Osteocyte (in vitro differentiated cells): ENCODE measurements at regions not wholly inside any gene's neighbourhood (a gene's known extent, or its start where the extent isn't known, plus 50 kb on each side); places are given as distances from the start of the nearest gene placed in this dataset.

Source experiments
- DNase-seq: peaks from one replicate; pipeline ENCODE4 v3.0.0; 2021; ENCODE audit warnings: mixed read lengths; ENCODE audit not compliant: unreplicated experiment; ENCODE audit errors: extremely low spot score
- H3K27ac Mint-ChIP-seq: one replicate; pipeline ENCODE4 v1.8.0; 2021; ENCODE audit warnings: mild to moderate bottlenecking, mixed read lengths; ENCODE audit not compliant: unreplicated experiment
- H3K27me3 Mint-ChIP-seq: one replicate; pipeline ENCODE4 v1.8.0; 2021; ENCODE audit warnings: mixed read lengths; ENCODE audit not compliant: unreplicated experiment
- H3K36me3 Mint-ChIP-seq: one replicate; pipeline ENCODE4 v1.8.0; 2021; ENCODE audit warnings: mixed read lengths; ENCODE audit not compliant: unreplicated experiment
- H3K4me1 Mint-ChIP-seq: one replicate; pipeline ENCODE4 v1.8.0; 2021; ENCODE audit warnings: mixed read lengths; ENCODE audit not compliant: unreplicated experiment
- H3K4me3 Mint-ChIP-seq: one replicate; pipeline ENCODE4 v1.8.0; 2021; ENCODE audit warnings: mild to moderate bottlenecking, moderate library complexity, mixed read lengths; ENCODE audit not compliant: unreplicated experiment
- H3K9me3 Mint-ChIP-seq: one replicate; pipeline ENCODE4 v1.8.0; 2021; ENCODE audit warnings: mixed read lengths; ENCODE audit not compliant: unreplicated experiment
- TF ChIP-seq, protein P1 (sequence below): fragments of 200-600 bp; sonication (generic); IDR thresholded peaks from 2 replicates; pipeline ENCODE4 v1.5.0; 2021; ENCODE audit warnings: antibody characterized with exemption, mild to moderate bottlenecking, moderate library complexity

- peaks cover 18% of the 10 kb centered on the region for H3K4me1 Mint-ChIP-seq
- no peak overlapping the region for H3K4me3 Mint-ChIP-seq
- DNase-seq = no peak
- TF ChIP-seq, protein P1, sequence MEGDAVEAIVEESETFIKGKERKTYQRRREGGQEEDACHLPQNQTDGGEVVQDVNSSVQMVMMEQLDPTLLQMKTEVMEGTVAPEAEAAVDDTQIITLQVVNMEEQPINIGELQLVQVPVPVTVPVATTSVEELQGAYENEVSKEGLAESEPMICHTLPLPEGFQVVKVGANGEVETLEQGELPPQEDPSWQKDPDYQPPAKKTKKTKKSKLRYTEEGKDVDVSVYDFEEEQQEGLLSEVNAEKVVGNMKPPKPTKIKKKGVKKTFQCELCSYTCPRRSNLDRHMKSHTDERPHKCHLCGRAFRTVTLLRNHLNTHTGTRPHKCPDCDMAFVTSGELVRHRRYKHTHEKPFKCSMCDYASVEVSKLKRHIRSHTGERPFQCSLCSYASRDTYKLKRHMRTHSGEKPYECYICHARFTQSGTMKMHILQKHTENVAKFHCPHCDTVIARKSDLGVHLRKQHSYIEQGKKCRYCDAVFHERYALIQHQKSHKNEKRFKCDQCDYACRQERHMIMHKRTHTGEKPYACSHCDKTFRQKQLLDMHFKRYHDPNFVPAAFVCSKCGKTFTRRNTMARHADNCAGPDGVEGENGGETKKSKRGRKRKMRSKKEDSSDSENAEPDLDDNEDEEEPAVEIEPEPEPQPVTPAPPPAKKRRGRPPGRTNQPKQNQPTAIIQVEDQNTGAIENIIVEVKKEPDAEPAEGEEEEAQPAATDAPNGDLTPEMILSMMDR = no peak
- peaks cover 16% of the 10 kb centered on the region for H3K27me3 Mint-ChIP-seq
- peaks cover 4% of the 10 kb centered on the region for H3K9me3 Mint-ChIP-seq
- H3K36me3 Mint-ChIP-seq = no peaks in the 10 kb centered on the region
- no peak overlapping the region for H3K27ac Mint-ChIP-seq
Measured at GRCh38 chr12:45590646-45591045, 138.9 kb upstream of the ARID2 start.

DNA sequence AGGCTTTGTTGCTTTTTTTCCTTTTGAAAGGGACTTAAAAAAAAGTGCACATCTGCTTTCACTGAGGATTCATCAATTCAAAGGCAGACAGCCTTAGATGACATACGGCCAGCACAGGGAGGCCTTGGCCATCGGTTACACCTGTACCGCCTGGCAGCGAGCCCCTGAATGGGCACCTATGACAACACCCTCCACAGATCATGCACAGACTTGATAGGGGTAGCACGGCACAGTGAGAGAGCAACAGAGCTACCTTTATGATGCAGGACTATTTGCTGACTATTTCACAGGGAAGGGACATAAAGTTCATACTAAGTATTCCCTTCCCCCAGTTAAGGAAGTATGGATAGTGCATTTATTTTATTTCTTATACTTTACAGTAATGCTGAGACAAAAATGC lies 137.9 kb upstream of the ARID2 start:
- H3K36me3 Mint-ChIP-seq = no peaks in the 10 kb centered on the region
- no peak overlapping the region for H3K4me3 Mint-ChIP-seq
- no peak overlapping the region for H3K27ac Mint-ChIP-seq
- TF ChIP-seq, protein P1 = no peak
- peaks cover 4% of the 10 kb centered on the region for H3K9me3 Mint-ChIP-seq
- H3K4me1 Mint-ChIP-seq = peaks cover 21% of the 10 kb centered on the region
- H3K27me3 Mint-ChIP-seq = peaks cover 19% of the 10 kb centered on the region
- DNase-seq = no peak

GRCh38 chr12:45596366-45596765 lies 133.1 kb upstream of the ARID2 start:
- Mint-ChIP-seq H3K36me3 (no peaks in the 10 kb centered on the region), H3K27ac (no peak overlapping the region)
- TF ChIP-seq, protein P1 = no peak

GRCh38 chr12:45598336-45598735 lies 131.2 kb upstream of the ARID2 start:
- no peak overlapping the region for H3K27ac Mint-ChIP-seq
- no peak overlapping the region for H3K4me3 Mint-ChIP-seq
- H3K9me3 Mint-ChIP-seq = peaks cover 4% of the 10 kb centered on the region
- H3K27me3 Mint-ChIP-seq = peaks cover 16% of the 10 kb centered on the region
- TF ChIP-seq, protein P1 = no peak
- no peak for DNase-seq
- H3K36me3 Mint-ChIP-seq = no peaks in the 10 kb centered on the region
- peaks cover 8% of the 10 kb centered on the region for H3K4me1 Mint-ChIP-seq

More at GRCh38 chr12:45596366-45596765, 133.1 kb upstream of the ARID2 start:
- peaks cover 13% of the 10 kb centered on the region for H3K4me1 Mint-ChIP-seq
- peaks cover 4% of the 10 kb centered on the region for H3K9me3 Mint-ChIP-seq
- peaks cover 22% of the 10 kb centered on the region for H3K27me3 Mint-ChIP-seq
- no peak for DNase-seq
- H3K4me3 Mint-ChIP-seq = no peak overlapping the region

GRCh38 chr12:45598761-45599160 lies 130.7 kb upstream of the ARID2 start:
- TF ChIP-seq, protein P1 = no peak
- peaks cover 14% of the 10 kb centered on the region for H3K27me3 Mint-ChIP-seq

More at GRCh38 chr12:45598761-45599160, 130.7 kb upstream of the ARID2 start:
- no peak overlapping the region for H3K4me3 Mint-ChIP-seq
- peaks cover 4% of the 10 kb centered on the region for H3K9me3 Mint-ChIP-seq
- H3K36me3 Mint-ChIP-seq = no peaks in the 10 kb centered on the region
- no peak for DNase-seq
- H3K4me1 Mint-ChIP-seq = peaks cover 5% of the 10 kb centered on the region
- no peak overlapping the region for H3K27ac Mint-ChIP-seq
